HG02610 (cell line): ENCODE measurements at regions not wholly inside any gene's neighbourhood (a gene's known extent, or its start where the extent isn't known, plus 50 kb on each side); places are given as distances from the start of the nearest gene placed in this dataset.
"Not testable (repeated sequence)": the region's sequence is repeated elsewhere in the genome, so short reads cannot be mapped to it uniquely, and the experiment has no call there.

Experiments
- ATAC-seq: cut with Tn5 transposase; IDR thresholded peaks from one replicate; pipeline ENCODE4 v1.9.1; 2021; ENCODE audit warnings: mild to moderate bottlenecking, moderate library complexity; ENCODE audit not compliant: unreplicated experiment

DNA sequence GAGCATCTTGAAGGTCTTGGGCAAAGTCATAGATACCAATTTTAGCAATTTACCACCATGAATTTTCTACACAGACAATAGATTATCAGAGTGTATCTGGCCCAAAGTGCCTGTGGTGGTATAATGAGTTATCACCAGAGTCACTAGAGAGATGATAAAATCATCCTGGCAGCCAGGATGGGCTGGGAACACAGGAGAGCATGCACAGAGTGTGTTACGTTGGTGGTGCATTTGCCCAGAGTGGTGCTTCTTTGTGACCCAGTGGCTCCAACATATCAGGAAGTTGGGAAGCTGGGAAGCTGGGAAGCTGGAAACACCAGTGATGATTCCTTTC, 236.7 kb upstream of the PROX1 start:
- ATAC-seq, result no peak

DNA sequence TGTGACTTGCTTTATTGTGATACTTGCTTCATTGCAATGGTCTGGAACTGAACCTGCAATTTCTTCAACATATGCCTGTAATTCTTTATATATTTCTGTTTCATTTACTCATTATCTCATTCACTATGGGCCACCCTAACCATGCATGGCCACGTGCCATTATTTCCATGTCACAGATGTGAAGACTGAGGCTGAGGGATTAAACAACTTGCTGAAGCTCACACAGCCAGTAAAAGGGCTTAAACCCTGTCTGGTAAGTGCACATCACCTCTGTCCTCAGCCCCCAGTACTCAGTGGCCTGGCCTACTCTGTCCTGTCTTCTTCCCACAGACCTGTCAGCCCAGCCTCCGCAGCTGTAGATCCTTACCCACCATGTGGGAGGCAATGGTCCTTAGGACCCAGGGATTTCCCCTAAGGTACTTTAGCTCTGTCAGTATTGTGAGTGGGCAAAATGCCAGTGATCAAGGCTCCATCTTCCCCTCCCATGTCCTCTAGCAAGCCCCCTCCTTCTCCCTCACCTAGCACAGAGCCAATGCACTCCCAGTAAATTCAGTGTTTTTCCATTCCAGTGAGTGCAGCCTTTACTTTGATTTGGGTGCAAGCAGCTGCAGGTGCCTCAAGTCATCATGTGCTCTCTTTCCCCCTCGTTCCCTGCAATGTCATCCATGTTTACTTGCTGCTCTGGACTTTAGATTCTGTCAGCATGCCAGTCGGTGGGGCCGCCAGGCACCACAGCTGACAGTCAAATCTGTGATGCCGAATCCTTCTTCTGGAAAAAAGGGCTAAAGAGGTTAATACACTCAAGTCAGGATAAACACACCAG, 228.2 kb upstream of the PROX1 start:
- ATAC-seq, result no peak

DNA sequence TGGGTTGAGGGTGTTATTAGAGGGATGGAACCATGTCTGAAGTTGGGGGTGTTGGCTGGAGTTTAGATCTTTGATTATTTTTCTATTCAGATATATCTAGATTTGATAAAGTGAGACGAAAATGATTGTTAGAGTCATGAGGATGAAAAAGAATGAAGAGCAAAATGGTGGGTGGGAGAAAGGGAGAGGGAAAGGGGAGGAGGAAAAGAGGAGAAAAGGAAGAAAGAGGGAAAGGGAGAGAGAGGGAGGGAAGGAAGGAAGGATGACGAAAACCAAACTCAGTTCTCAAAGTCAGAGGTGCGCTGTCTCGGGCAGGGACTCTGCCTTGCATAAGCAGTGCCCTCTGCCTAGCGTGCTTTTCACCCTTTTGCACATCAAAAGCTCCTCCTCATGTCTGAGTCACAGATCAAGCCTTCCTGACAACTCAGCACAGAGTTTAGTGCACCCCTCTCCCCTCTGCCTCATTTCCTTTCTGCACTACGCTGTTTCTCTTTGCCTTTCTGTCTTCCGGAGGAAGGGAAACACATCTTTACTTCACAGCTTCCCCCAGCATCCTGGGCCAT, 225.8 kb upstream of the PROX1 start:
- no peak for ATAC-seq

DNA sequence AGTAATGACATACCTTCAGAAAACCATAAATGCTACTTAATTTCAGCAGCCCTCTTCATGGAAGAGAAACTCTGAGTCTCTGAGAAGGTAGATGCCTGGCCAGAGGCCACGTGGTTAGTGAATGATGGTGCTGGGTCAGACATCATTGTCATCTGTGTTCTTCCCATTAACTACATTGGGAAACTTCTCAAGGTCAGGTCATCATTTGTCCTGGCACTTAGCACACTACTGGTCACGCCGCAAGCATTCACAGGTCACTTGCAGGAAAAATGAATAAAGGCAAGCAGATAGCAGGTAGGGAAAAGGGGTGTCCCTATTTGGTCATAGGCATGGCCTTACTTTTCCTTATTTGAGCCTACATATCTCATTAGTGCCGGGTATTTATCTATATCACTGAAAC, 220.1 kb upstream of the PROX1 start:
- ATAC-seq, result no peak

DNA sequence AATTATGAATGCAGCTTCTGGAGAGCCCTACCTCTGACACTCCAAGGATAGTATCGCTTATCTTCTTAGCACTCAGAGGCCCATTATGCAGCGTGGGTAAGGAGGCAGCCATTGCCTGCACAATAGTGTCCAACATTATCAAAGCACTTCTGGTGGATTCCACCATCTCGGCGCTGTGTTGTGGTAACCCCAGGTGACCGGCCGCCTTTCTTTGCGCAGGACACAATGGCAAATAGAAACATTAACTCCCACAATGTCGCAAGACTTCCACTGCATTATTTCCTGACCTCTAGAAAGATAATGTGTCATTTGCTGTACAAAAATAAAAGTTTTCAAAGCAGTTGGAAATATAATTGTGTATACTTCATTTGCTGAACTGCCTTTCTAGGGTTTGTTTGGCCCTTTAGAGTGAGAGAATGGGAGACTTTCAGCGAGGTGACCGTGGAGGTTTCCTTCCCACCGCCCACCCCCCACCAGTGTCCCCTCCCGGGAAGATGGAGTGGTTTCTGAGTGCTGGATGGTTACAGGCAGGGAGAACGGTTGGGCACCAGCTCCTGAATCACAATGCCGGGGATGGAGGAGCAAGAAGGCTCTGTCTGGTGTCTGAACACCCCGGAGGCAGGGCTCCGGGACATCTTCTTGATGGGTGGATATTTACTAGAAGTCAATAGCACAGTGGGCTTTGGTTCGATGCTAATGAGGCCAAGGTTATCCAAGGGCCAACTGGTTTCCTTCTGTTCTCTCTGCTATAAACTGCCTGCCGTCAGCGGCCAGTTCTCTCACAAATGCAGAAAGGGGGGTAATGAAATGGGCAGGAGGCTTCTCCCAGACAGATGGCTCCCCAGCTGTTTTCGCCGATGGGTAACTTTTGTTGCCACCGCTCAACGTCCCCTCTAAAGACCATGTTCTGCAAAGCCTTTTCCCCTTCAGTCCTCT, 215.4 kb upstream of the PROX1 start:
- ATAC-seq, result no peak

DNA sequence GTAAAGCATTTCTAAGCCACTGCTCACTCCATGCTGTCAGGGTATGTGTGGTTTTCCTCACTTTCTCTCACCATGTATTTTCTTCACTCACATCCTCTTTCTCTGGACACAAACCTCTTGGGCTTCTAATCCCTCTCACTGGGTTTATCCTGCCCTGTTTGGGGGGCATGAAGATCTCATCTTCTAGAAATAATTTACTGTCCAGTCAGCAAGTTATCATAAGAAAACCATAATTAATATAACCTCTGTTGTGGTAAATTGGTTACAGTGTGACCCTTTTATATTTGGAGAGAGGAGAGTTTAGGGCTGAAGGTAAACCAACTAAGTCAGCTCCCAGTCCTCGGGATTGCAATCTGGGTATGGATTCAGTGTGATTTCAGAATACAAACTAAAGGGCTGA, 213.8 kb upstream of the PROX1 start:
- no peak for ATAC-seq

DNA sequence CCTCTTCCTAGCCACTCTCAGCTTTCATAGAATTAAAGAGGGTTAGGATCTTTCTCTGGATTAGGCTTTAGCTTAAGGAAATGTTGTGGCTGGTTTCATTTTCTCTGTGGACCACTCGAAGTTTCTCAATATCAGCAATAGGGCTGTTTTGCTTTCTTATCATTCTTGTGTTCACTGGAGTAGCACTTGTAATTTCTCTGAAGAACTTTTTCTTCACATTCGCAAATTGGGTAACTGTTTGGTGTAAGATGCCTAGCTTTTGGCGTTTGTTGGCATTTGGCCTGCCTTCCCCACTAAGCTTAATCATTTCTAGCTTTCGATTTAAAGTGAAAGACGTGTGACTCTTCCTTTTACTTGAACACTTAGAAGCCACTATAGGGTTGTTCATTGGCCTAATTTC, 210.8 kb upstream of the PROX1 start:
- no peak for ATAC-seq

DNA sequence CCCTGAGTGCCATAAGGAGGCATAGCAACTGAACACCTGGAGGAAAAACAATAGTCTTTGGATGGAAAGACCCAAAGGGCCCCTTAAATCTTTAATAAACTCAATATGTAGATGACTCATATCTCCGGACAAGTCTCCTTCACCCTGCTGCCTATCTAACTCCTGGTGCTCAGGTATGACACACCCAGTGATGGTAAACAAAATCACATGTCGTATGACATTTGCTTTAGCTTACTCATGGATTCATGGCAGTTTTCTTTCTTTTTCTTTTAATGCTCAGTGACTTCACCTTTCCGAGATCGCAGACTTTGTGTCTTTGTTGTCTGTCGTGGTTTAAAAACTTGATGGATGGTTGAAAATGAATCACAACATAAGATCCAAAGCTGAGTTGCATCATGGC, 208.5 kb upstream of the PROX1 start:
- no peak for ATAC-seq

DNA sequence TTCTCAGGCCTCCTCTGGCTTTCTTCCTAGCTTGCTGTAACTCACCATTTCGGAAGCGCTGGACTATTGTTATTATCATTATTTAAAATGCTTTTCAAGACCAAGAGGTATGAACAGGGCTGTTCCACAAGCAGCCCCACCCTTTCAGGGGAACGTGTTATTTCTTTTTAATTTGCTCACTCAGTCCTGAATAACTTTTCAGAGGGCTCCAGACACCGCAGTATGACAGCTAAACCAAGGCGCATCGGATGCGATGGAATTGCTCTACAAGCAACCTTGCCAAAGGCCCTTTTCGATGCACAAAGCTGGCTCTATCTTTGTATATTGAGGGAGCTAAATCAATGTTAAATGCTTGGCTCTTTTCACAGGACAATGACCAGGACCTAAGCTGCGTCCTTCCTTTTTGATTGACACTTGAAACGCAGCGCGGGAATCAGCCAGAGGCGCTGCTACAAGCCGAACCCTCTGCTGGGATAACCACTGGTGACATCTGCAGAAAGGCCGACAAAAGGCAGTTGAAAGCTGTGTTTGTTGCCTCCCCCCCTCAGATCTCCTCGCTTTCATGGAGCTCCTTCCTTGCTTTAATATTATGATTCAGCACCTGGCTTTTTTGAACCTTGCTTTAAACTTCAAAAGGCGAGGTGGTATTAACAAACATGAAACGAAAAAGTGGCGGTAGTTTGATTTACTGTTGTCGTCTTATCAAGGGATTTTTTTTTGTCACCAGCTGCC, 204.7 kb upstream of the PROX1 start:
- no peak for ATAC-seq

DNA sequence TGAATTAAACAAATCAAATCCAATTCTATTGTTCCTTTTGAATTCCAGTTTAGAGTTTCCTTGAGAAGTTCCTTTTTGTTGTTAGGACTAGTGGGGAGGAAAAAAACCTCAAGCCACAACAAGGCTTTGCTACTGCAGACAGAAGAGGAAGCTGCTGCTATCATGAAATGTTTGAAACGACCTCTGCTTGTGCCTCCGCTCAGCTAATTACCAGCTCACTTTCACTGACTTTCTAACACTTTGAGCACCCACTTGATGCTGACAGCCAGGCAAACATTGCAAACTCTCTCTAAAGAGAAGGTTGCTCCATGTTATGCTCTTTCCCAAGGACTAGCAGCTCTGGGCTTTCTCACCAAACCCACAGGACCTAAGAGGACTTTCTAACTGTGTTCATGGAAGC, 203.9 kb upstream of the PROX1 start:
- no peak for ATAC-seq

DNA sequence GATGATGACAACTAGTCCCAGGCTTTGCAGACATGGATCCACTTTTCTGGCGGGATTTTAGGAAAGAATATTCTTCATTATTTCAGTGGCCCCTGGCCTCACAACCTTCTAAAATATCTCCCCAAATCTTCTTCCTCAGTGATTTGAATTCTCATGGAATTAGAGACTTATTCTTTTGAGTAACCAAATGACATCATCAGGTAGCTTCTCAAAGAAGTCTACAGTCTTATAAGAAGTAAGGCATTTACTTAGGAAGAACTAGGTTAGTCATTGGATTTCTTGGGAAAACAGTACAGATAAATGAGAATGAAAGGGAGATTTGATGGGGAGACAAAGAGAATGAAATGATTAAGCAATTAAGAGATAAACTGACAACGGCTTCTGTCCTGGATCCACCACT, 201.1 kb upstream of the PROX1 start:
- no peak for ATAC-seq

DNA sequence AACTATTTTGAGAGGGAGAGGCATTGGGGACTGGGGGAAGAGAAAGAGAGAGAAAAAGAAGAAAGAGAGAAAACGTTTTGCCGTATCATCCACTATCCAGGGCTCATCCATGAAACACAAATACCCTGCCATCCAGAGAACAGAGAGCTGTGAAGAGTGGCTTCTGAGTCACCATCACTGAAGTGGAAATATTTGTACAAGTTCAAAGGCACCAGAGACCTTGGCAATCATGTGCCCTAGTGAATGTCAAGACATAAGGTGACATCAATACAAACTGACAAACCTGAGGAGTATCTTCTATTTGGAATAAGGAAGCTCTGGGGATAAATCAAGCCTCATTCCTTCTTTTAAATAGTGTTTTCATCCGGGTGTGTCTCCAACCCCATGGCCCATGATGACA, 197.2 kb upstream of the PROX1 start:
- no peak for ATAC-seq

DNA sequence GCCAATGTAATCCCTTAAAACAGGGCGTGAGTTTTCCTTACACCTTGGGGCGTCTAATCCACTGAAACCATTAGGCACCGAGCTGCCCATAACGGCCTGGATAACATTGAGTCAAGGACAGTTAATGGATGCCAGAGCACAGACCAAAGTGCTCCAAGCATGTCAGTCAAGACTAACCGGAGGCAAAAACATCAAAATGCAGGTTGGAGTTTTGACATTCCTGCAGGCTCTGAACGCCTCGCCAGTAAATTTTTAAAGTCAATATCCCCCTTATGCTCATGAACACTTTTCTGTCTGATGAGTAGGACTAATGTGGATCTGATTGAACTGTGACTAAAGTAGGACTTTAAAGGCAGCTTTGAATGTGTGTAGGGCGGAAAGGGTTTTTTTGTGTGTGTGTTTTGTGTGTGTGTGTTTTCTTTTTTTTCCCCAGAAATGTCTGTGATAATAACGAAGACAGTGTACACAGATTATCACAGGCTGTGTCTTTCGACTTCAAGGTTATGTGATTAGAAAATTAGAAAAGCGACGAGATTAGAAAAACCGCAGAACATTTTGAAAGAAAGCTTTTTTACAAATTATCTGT, 194.2 kb upstream of the PROX1 start:
- ATAC-seq, result no peak

DNA sequence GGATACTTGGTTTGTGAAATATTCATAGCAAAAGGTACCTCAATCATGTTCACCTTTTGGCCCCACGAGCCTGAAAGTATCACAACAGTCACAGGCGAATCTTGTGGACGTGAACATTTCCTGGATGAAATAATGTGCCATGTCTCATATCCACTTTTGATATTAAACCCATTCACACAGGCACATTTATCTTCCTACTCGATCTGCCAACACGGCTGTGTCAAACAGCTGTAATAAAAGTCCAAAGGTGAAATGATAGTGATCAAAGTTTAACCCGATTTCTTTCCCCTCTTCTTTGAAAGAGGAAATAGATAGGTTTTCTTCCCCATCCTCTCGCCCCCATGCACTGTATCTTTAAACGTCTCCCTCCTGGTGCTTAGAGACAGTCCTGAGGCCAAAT, 191.2 kb upstream of the PROX1 start:
- ATAC-seq, result no peak

DNA sequence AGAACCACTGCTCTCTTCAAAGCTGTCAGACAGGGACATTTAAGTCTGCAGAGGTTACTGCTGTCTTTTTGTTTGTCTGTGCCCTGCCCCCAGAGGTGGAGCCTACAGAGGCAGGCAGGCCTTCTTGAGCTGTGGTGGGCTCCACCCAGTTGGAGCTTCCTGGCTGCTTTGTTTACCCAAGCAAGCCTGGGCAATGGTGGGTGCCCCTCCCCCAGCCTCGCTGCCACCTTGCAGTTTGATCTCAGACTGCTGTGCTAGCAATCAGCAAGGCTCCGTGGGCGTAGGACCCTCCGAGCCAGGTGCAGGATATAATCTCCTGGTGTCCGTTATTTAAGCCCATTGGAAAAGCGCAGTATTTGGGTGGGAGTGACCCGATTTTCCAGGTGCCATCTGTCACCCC, 179.5 kb upstream of the PROX1 start:
- not testable (repeated sequence) for ATAC-seq

DNA sequence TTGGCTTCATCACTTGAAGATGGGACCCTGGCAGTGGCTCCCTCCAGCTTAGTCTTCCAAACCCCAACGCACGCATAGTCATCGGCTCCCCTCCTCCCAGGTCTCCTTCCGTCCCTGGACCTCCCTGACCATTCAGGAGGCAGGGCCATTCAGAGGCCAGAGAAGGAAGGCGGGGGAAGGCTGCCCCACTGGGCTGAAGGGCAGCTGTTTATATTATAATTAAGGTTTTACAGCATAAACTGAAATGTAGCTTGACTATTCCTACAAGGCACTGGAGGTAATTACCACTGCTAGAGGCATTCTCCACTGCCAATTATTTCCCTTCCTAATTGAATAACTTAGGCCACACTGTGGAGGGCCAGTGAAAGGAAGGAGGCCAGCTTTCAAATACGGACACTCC, 170.6 kb upstream of the PROX1 start:
- no peak for ATAC-seq

DNA sequence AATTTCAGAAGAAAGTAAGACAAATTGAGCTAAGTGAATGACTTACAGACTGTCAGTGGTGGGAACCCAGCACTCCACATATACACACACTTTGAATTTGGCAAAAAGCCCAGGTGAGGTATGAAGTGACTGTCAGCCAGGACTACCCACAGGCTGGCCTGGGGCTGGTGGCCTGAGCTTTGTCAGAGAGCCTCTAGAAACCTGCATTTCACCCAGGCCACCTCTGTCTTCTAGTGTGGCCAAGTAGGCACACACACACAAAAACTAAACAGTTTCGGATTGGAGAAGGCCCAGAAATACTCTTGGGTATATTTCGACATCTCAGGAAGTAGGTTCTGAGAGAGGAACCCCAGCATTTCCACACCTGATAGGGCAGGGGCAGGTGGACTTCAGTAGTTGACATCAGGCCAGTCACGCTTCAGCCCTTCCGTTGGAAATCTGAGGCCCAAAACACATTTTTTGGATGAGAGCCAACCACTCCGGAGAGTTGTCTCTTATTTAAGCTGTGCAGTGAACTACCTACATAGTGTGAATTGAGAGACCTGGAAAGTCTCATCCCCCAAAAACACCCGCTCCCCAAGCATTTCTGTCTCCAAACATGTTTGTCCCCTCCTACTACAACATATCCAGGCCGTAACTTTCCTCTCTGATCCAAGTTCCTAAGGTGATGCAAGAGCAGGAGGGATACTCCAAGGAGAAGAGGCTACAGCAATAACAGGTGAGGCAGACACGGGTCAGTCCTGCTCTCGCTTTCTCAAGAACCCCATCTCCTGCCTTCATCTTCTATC, 167.2 kb upstream of the PROX1 start:
- ATAC-seq, result no peak

DNA sequence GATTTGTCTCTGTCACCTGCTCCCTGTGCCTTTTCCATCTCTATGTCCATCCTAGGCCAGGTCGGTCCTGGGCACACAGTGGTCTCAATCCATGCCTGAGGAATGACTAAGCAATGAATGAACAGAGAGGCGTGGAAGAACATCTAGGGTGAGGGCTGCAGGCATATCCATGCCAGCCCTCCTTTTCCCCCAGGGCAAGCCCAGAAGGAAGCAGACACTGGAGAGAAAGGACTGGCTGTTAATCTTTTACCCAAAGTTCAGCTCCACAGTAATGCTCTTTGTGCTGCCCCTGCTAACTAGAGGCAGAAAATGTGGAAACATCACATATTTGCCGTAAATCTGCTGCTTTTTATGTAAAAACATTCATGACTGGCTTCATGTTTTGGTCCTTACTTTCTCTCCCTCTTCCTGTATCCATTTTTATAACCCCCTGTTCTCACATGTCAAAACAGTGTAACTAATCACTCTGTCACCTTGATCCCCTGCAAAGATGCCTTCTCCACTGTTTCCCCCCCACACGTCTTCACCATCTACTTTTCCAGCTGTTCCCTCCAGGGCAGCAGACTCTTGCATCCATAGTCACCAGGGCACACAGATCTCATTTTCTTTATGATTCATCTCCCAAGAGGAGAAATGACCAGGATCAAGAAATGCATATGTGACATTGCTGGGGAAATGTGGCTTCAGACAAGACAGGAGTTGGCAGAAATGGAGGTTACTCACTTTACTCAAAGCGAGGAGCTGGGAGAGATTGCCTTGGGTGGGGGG, 166.4 kb upstream of the PROX1 start:
- no peak for ATAC-seq

DNA sequence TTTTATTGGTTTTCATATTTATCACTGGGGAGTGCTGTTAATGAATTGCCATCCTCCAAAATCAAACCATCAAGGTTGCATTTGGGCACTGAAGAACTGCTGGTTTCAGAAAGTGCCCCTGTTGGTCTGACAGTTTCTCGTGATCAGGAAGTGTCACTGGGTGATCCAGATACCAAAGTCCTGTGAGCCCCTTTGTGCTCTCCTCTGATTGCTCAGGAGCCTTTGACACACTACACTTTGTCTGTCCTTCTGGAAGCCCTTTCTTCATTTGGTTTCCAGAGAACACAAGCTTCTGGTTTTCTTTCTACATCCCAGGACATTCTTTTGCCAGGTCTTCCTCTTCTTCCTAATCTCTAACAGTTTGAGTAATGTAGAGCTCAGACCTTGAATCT, 165.8 kb upstream of the PROX1 start:
- no peak for ATAC-seq
